GM10266 (cell line): ENCODE measurements at regions not wholly inside any gene's neighbourhood (a gene's known extent, or its start where the extent isn't known, plus 50 kb on each side); places are given as distances from the start of the nearest gene placed in this dataset.
"Not testable (repeated sequence)": the region's sequence is repeated elsewhere in the genome, so short reads cannot be mapped to it uniquely, and the experiment has no call there.

Source experiments
- DNase-seq: peaks from one replicate; pipeline ENCODE4 v3.0.0; 2012; ENCODE audit errors: extremely low spot score
- TF ChIP-seq, protein P1 (sequence below): IDR thresholded peaks from 2 replicates; pipeline ENCODE4 v1.5.1; 2012; ENCODE audit warnings: mild to moderate bottlenecking, low read depth; ENCODE audit not compliant: control insufficient read depth, insufficient read depth; ENCODE audit errors: missing control alignments

DNA sequence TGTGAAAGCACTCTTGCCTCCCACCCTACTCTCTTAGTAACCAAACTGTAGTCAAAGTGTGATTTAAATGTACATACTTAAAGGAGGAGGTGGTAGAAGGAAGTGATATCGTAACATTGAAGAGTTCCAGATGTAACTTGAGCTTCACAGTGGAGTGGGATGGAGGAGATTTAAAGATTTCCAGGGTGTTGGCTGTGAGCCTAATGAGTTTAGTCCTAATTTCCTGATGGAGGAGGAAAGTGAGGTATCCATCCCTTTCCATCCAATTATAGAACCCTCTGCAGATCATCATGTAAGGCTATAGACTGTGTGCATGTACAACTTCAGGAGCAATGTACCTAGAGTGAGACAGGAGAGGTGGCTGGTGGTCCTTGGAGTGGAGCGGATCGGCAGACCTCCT, 1163.9 kb upstream of the SEMA6A start:
- TF ChIP-seq, protein P1, sequence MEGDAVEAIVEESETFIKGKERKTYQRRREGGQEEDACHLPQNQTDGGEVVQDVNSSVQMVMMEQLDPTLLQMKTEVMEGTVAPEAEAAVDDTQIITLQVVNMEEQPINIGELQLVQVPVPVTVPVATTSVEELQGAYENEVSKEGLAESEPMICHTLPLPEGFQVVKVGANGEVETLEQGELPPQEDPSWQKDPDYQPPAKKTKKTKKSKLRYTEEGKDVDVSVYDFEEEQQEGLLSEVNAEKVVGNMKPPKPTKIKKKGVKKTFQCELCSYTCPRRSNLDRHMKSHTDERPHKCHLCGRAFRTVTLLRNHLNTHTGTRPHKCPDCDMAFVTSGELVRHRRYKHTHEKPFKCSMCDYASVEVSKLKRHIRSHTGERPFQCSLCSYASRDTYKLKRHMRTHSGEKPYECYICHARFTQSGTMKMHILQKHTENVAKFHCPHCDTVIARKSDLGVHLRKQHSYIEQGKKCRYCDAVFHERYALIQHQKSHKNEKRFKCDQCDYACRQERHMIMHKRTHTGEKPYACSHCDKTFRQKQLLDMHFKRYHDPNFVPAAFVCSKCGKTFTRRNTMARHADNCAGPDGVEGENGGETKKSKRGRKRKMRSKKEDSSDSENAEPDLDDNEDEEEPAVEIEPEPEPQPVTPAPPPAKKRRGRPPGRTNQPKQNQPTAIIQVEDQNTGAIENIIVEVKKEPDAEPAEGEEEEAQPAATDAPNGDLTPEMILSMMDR: no peak
- DNase-seq: no peak

DNA sequence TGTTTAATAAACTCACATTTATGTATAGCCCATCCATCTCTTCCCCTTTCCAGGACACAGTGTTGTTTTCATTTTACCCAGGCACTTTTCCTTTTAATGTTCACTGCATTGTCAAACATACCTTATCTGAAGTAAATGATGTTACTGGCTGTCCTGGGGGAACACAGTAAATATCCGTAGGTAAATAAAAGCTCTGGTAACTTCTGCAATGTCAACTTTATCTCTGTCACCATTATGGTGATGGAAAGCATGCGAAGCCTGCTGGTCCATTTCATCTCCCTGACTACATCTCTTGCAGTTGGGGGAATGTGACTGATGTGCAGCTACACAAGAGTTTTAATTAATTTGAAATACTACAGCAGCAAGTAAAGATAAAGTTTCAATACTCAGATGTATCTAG, 1162.1 kb upstream of the SEMA6A start:
- no peak for DNase-seq
- TF ChIP-seq, protein P1: no peak

DNA sequence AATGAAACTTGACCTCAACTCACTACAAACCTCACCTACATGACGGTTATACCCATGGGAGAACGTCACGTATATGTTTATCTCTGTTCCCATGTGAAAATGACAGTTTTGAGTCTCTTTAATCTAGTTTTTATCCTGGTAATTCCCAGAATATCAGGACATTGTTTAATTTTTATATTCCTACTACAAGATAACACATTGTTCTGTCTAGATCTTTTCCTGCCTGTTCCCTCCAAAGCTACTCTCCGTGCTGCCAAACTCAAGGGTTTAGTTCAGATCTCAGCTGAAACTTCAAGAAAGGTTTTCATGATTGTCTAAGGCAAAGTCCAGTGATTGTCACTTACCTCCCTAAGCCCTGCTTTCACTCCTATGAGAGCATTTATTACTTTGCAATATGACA, 1159.4 kb upstream of the SEMA6A start:
- TF ChIP-seq, protein P1: no peak
- DNase-seq: no peak

DNA sequence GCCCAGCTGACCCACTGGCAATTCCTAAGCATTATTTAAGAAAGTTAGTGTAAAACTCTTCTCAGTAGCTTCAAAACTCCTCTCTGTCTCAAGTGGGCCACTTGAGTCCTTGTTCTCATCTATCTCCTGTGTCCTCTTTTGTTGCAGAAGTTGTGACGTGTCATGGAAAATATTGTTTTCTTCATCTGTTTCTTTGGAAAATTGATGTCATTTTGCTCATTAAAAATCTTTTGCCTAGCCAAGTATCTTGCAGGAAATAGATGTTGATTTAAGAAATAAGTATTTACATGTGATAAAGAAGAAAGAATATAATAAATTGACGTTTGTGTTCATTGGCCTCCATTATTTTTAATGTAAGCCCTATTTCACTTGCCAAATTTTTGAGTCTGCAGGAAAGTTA, 1158.4 kb upstream of the SEMA6A start:
- TF ChIP-seq, protein P1: no peak
- DNase-seq: no peak

DNA sequence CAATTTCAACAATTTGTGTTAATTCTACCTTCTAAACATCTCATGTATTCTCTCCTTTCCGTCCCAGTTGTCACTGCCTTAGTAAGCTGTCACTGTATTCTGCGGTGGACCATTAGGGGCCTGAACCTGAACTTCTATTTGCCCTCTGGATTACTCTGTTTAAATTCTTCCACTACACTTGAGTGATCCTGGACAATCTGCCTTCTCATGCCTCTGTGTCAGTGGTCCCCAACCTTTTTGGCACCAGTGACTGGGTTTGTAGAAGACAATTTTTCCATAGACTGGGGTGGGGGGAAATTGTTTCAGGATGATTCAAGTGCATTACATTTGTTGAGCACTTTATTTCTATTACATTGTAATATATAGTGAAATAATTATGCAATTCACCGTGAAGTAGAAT, 1157.6 kb upstream of the SEMA6A start:
- TF ChIP-seq, protein P1: no peak
- DNase-seq: no peak

DNA sequence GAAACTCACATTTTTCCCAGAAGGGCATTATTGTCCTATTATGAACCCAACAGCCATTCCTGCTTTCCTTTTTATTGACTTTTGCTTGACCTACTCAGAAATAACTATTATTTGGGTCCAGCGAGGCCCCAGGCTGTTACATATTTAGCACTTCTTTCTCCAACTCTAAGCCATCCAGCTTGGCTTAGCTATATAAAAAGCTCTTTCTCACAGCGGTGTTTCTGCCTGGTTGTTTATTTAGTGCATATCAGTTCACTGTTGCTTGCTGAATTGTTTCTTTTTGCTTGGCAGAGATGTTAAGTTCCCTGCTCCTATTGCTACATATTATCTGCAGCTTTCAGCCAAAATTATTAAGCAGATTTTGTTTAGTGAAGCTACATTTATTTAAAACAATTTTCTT, 1156.8 kb upstream of the SEMA6A start:
- no peak for DNase-seq
- TF ChIP-seq, protein P1: no peak

DNA sequence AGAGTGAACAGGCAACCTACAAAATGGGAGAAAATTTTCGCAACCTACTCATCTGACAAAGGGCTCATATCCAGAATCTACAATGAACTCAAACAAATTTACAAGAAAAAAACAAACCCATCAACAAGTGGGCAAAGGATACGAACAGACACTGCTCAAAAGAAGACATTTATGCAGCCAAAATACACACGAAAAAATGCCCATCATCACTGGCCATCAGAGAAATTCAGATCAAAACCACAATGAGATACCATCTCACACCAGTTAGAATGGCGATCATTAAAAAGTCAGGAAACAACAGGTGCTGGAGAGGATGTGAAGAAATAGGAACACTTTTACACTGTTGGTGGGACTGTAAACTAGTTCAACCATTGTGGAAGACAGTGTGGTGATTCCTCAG, 1146.2 kb upstream of the SEMA6A start:
- not testable (repeated sequence) for DNase-seq

DNA sequence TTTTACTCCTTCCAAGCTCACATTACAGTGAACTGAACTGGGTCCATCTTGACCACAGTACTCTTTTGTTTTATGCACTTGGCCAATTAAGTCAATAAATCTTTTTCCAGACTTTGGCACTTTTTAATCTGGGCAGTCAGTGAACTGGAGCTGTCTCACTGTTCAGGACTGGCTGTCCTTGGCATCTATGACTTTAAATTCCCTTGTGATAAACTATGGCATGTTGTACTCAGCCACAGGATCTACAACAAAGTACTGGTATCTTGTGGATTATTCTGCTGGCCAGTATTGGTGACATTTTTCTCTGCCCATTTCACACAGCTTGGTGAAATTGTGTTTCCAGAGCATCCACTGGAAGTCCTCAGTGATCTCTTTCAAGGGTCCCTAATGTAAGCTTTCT, 1144.8 kb upstream of the SEMA6A start:
- no peak for DNase-seq
- TF ChIP-seq, protein P1: no peak
